HG03039 (cell line): ENCODE measurements at regions not wholly inside any gene's neighbourhood (a gene's known extent, or its start where the extent isn't known, plus 50 kb on each side); places are given as distances from the start of the nearest gene placed in this dataset.

Experiments
- ATAC-seq: cut with Tn5 transposase; IDR thresholded peaks from one replicate; pipeline ENCODE4 v1.9.1; 2021; ENCODE audit warnings: mild to moderate bottlenecking, moderate library complexity; ENCODE audit not compliant: unreplicated experiment

GRCh38 chr14:26925876-26926584 lies 328.2 kb upstream of the NOVA1 start:
- no peak for ATAC-seq

- no peak for ATAC-seq
Observed at GRCh38 chr14:26926585-26926984, 328.8 kb upstream of the NOVA1 start.

GRCh38 chr14:26928019-26928418 lies 330.2 kb upstream of the NOVA1 start:
- ATAC-seq = no peak

GRCh38 chr14:26929361-26929760 lies 331.5 kb upstream of the NOVA1 start:
- ATAC-seq = no peak

- no peak for ATAC-seq
Observed at GRCh38 chr14:26930576-26930975, 332.7 kb upstream of the NOVA1 start.

- no peak for ATAC-seq
Observed at GRCh38 chr14:26932606-26933005, 334.8 kb upstream of the NOVA1 start.

GRCh38 chr14:26933431-26933830 lies 335.6 kb upstream of the NOVA1 start:
- ATAC-seq = no peak

- ATAC-seq = no peak
Observed at GRCh38 chr14:26934151-26934550, 336.3 kb upstream of the NOVA1 start.

- no peak for ATAC-seq
Observed at GRCh38 chr14:26935733-26936132, 337.9 kb upstream of the NOVA1 start.

- ATAC-seq = no peak
Observed at GRCh38 chr14:26938054-26938453, 340.2 kb upstream of the NOVA1 start.

- ATAC-seq = no peak
Observed at GRCh38 chr14:26939755-26940154, 341.9 kb upstream of the NOVA1 start.

GRCh38 chr14:26941521-26941920 lies 343.7 kb upstream of the NOVA1 start:
- no peak for ATAC-seq

- no peak for ATAC-seq
Observed at GRCh38 chr14:26947265-26947664, 349.4 kb upstream of the NOVA1 start.

- ATAC-seq = no peak
Observed at GRCh38 chr14:26959437-26959836, 361.6 kb upstream of the NOVA1 start.

GRCh38 chr14:26959972-26960660 lies 362.3 kb upstream of the NOVA1 start:
- ATAC-seq = no peak

GRCh38 chr14:26963711-26964110 lies 365.9 kb upstream of the NOVA1 start:
- ATAC-seq = no peak

GRCh38 chr14:26965490-26965889 lies 367.7 kb upstream of the NOVA1 start:
- ATAC-seq = no peak

- no peak for ATAC-seq
Observed at GRCh38 chr14:26966908-26967307, 369.1 kb upstream of the NOVA1 start.

- ATAC-seq = no peak
Observed at GRCh38 chr14:26974965-26975364, 377.1 kb upstream of the NOVA1 start.

- no peak for ATAC-seq
Observed at GRCh38 chr14:26982071-26982470, 384.2 kb upstream of the NOVA1 start.

GRCh38 chr14:26984311-26985177 lies 386.7 kb upstream of the NOVA1 start:
- ATAC-seq = peak; percentile 65
